ENCODE measurements at regions not wholly inside any gene's neighbourhood (a gene's known extent, or its start where the extent isn't known, plus 50 kb on each side); places are given as distances from the start of the nearest gene placed in this dataset.

- POLR2A ChIA-PET = no interaction called here
- no peak for DNase-seq (ENCODE audit: extremely low spot score)
- TF ChIP-seq, protein P1, sequence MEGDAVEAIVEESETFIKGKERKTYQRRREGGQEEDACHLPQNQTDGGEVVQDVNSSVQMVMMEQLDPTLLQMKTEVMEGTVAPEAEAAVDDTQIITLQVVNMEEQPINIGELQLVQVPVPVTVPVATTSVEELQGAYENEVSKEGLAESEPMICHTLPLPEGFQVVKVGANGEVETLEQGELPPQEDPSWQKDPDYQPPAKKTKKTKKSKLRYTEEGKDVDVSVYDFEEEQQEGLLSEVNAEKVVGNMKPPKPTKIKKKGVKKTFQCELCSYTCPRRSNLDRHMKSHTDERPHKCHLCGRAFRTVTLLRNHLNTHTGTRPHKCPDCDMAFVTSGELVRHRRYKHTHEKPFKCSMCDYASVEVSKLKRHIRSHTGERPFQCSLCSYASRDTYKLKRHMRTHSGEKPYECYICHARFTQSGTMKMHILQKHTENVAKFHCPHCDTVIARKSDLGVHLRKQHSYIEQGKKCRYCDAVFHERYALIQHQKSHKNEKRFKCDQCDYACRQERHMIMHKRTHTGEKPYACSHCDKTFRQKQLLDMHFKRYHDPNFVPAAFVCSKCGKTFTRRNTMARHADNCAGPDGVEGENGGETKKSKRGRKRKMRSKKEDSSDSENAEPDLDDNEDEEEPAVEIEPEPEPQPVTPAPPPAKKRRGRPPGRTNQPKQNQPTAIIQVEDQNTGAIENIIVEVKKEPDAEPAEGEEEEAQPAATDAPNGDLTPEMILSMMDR (IDR thresholded peaks at IDR 0.05; ENCODE audit: control extremely low read depth, extremely low read depth, low read depth, missing control alignments) = no peak
- CTCF ChIA-PET = interaction anchor here (3.2 kb wide), 1 partner anchor 11 kb away, joined by 13 read pairs; no protein-coding TSS in a partner anchor
Observed at GRCh38 chr18:23331091-23331920, 121.8 kb upstream of the RIOK3 start.

DNA sequence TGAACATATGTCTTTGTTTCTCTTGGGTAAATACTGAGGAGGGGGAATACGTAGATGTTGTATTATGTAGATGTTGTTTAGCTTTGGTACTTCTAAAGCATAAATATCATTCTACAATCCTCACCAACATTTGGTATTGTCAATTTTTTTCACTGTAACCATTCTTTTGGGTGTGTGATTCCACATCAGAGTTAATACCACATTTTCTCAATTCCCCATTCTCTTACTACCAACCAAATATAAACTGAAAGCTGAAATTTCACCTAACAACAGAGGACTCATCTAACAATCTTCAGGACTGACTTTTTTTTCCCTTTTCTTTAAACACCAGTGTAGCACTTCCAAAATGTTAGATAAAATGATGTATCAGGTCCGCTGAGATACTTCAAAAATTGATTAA, 120.7 kb upstream of the RIOK3 start:
- ChIA-PET CTCF (interaction anchor here (3.2 kb wide), 1 partner anchor 12 kb away, joined by 13 read pairs; no protein-coding TSS in a partner anchor), POLR2A (interaction anchor here (0.6 kb wide), 1 partner anchor 198 kb away, joined by 5 read pairs; no protein-coding TSS in a partner anchor)
- no peak for DNase-seq (ENCODE audit: extremely low spot score)
- TF ChIP-seq, protein P1 (IDR thresholded peaks at IDR 0.05; ENCODE audit: control extremely low read depth, extremely low read depth, low read depth, missing control alignments) = no peak

DNA sequence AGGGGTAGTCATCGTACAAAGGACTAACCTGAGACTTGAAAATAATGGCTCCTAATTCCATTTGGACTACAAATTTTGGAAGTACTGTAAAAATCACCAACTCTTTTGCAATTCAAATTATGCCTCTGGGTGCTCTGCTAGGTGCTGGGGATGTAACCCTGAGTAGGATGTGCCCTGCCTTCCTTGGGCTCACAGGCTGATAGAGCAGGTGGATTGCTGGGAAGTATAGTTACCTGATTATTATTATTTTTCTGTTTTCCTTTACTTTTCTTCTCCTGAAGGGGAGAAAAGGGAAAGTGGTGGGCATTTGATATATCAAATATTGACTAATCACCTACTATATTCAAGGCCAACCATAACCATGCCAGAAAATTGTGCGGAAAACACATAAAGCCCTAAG, 119.3 kb upstream of the RIOK3 start:
- POLR2A ChIA-PET = no interaction called here
- CTCF ChIA-PET = interaction anchor here (1.4 kb wide), 1 partner anchor 8 kb away, joined by 3 read pairs; no protein-coding TSS in a partner anchor
- DNase-seq (ENCODE audit: extremely low spot score) = no peak
- TF ChIP-seq, protein P1 (IDR thresholded peaks at IDR 0.05; ENCODE audit: control extremely low read depth, extremely low read depth, low read depth, missing control alignments) = no peak

GRCh38 chr18:23334569-23334968, 118.5 kb upstream of the RIOK3 start:
- POLR2A ChIA-PET = no interaction called here

GRCh38 chr18:23336101-23336500, 117.0 kb upstream of the RIOK3 start:
- no peak for DNase-seq (ENCODE audit: extremely low spot score)
- CTCF ChIA-PET = interaction anchor here (2.1 kb wide), 1 partner anchor 15 kb away, joined by 5 read pairs; no protein-coding TSS in a partner anchor
- TF ChIP-seq, protein P1 (IDR thresholded peaks at IDR 0.05; ENCODE audit: control extremely low read depth, extremely low read depth, low read depth, missing control alignments) = no peak
- POLR2A ChIA-PET = no interaction called here

More at GRCh38 chr18:23334569-23334968, 118.5 kb upstream of the RIOK3 start:
- CTCF ChIA-PET = no interaction called here
- no peak for DNase-seq (ENCODE audit: extremely low spot score)
- TF ChIP-seq, protein P1 (IDR thresholded peaks at IDR 0.05; ENCODE audit: control extremely low read depth, extremely low read depth, low read depth, missing control alignments) = no peak

- ChIA-PET POLR2A (no interaction called here), CTCF (interaction anchor here (2.1 kb wide), 1 partner anchor 17 kb away, joined by 5 read pairs; no protein-coding TSS in a partner anchor)
- TF ChIP-seq, protein P1 (IDR thresholded peaks at IDR 0.05; ENCODE audit: control extremely low read depth, extremely low read depth, low read depth, missing control alignments) = no peak
- no peak for DNase-seq (ENCODE audit: extremely low spot score)
Observed at GRCh38 chr18:23337599-23338444, 115.3 kb upstream of the RIOK3 start.
